ENCODE measurements at regions not wholly inside any gene's neighbourhood (a gene's known extent, or its start where the extent isn't known, plus 50 kb on each side); places are given as distances from the start of the nearest gene placed in this dataset.

- no peak for TF ChIP-seq CTCF (conservative IDR thresholded peaks at IDR 0.05; ENCODE audit: low read depth, low read length)
- H3K4me3 ChIP-seq (ENCODE audit: low read depth, low read length), result no peak overlapping the region
- no peak for DNase-seq (ENCODE audit: low read depth)
Measured at GRCh38 chr2:2926858-2927175, 450.8 kb downstream of the EIPR1 start.

- no peak for DNase-seq (ENCODE audit: low read depth)
- no peak for TF ChIP-seq CTCF (conservative IDR thresholded peaks at IDR 0.05; ENCODE audit: low read depth, low read length)
- H3K4me3 ChIP-seq (ENCODE audit: low read depth, low read length), result no peak overlapping the region
Measured at GRCh38 chr2:2926009-2926857, 451.4 kb downstream of the EIPR1 start.

- DNase-seq (ENCODE audit: low read depth), result no peak
- no peak overlapping the region for H3K4me3 ChIP-seq (ENCODE audit: low read depth, low read length)
- no peak for TF ChIP-seq CTCF (conservative IDR thresholded peaks at IDR 0.05; ENCODE audit: low read depth, low read length)
Measured at GRCh38 chr2:2922156-2922555, 455.5 kb downstream of the EIPR1 start.

GRCh38 chr2:2921011-2921720, 456.5 kb downstream of the EIPR1 start:
- DNase-seq (ENCODE audit: low read depth), result no peak
- H3K4me3 ChIP-seq (ENCODE audit: low read depth, low read length), result no peak overlapping the region
- no peak for TF ChIP-seq CTCF (conservative IDR thresholded peaks at IDR 0.05; ENCODE audit: low read depth, low read length)

- no peak overlapping the region for H3K4me3 ChIP-seq (ENCODE audit: low read depth, low read length)
- DNase-seq (ENCODE audit: low read depth), result no peak
- no peak for TF ChIP-seq CTCF (conservative IDR thresholded peaks at IDR 0.05; ENCODE audit: low read depth, low read length)
Measured at GRCh38 chr2:2919574-2920365, 457.8 kb downstream of the EIPR1 start.

- no peak for DNase-seq (ENCODE audit: low read depth)
- no peak for TF ChIP-seq CTCF (conservative IDR thresholded peaks at IDR 0.05; ENCODE audit: low read depth, low read length)
- H3K4me3 ChIP-seq (ENCODE audit: low read depth, low read length), result no peak overlapping the region
Measured at GRCh38 chr2:2919026-2919425, 458.6 kb downstream of the EIPR1 start.

Data from choroid plexus epithelial cell (primary cell).